DOHH2 (cell line): ENCODE measurements at regions not wholly inside any gene's neighbourhood (a gene's known extent, or its start where the extent isn't known, plus 50 kb on each side); places are given as distances from the start of the nearest gene placed in this dataset.

Experiments
- H3F3A ChIP-seq: fragments of 200-600 bp; sonication (generic), shearing (Covaris generic); 2 replicates; pipeline ENCODE4 v1.6.0; 2016; ENCODE audit warnings: antibody characterized with exemption, mild to moderate bottlenecking; ENCODE audit not compliant: control insufficient read depth, insufficient read depth
- H3K27ac ChIP-seq: fragments of 200-600 bp; sonication (generic); 2 replicates; pipeline ENCODE4 v1.5.1; 2014; ENCODE audit warnings: low read depth, mild to moderate bottlenecking, low read length, moderate library complexity
- H3K27me3 ChIP-seq: fragments of 200-600 bp; sonication (generic); 2 replicates; pipeline ENCODE4 v1.6.1; 2014; ENCODE audit warnings: mild to moderate bottlenecking, low read length, mixed read lengths; ENCODE audit not compliant: control insufficient read depth
- H3K36me3 ChIP-seq: fragments of 200-600 bp; sonication (generic); 2 replicates; pipeline ENCODE4 v1.6.1; 2014; ENCODE audit warnings: mild to moderate bottlenecking, low read length, moderate library complexity, mixed read lengths; ENCODE audit not compliant: control insufficient read depth
- H3K4me1 ChIP-seq: fragments of 200-600 bp; sonication (generic); 2 replicates; pipeline ENCODE4 v1.6.1; 2014; ENCODE audit warnings: mild to moderate bottlenecking, low read length, mixed read lengths; ENCODE audit not compliant: control insufficient read depth
- H3K4me2 ChIP-seq: fragments of 200-600 bp; sonication (generic); 2 replicates; pipeline ENCODE4 v1.6.0; 2014; ENCODE audit warnings: mild to moderate bottlenecking, low read length, moderate library complexity
- H3K4me3 ChIP-seq: fragments of 200-600 bp; sonication (generic); 2 replicates; pipeline ENCODE4 v1.5.1; 2014; ENCODE audit warnings: mild to moderate bottlenecking, low read length, mixed read lengths
- H3K79me2 ChIP-seq: fragments of 200-600 bp; sonication (generic); 2 replicates; pipeline ENCODE4 v1.6.1; 2014; ENCODE audit warnings: mild to moderate bottlenecking, low read length, mixed read lengths; ENCODE audit not compliant: control insufficient read depth
- H3K9me2 ChIP-seq: fragments of 200-600 bp; sonication (generic); replicated peaks from 2 replicates; pipeline ENCODE4 v1.6.1; 2014; ENCODE audit warnings: mild to moderate bottlenecking, low read length, mixed read lengths; ENCODE audit not compliant: control insufficient read depth
- H3K9me3 ChIP-seq: fragments of 200-600 bp; sonication (generic); 2 replicates; pipeline ENCODE4 v1.6.1; 2014; ENCODE audit warnings: antibody characterized with exemption, low read length, mixed read lengths; ENCODE audit not compliant: control insufficient read depth, insufficient read depth
- H4K20me1 ChIP-seq: fragments of 200-600 bp; sonication (generic); 2 replicates; pipeline ENCODE4 v1.6.0; 2014; ENCODE audit warnings: low read depth, mild to moderate bottlenecking, antibody characterized with exemption, low read length, moderate library complexity; ENCODE audit not compliant: control insufficient read depth, insufficient read depth
- CTCF ChIP-seq: fragments of 200-600 bp; sonication (generic); IDR thresholded peaks from one replicate; pipeline ENCODE4 v1.5.1; 2014; ENCODE audit warnings: antibody characterized with exemption, mild to moderate bottlenecking, low read depth, low read length; ENCODE audit not compliant: poor library complexity, severe bottlenecking
- EZH2phosphoT487 ChIP-seq: fragments of 200-600 bp; sonication (generic); IDR thresholded peaks from 2 replicates; pipeline ENCODE4 v1.6.1; 2017; ENCODE audit warnings: borderline replicate concordance, mild to moderate bottlenecking, antibody characterized with exemption, low read length, moderate library complexity, mixed read lengths

GRCh38 chr2:41965909-41966295 is 81.9 kb upstream of the PKDCC start:
- H3K27ac ChIP-seq, result no peak overlapping the region
- TF ChIP-seq EZH2phosphoT487 (no peak), CTCF (no peak)
- H3K27me3 ChIP-seq, result no peaks in the 10 kb centered on the region; the same call in 1 of the 2 replicates
- H4K20me1 ChIP-seq, result no peaks in the 10 kb centered on the region
- no peaks in the 10 kb centered on the region for H3F3A ChIP-seq
- no peaks in the 10 kb centered on the region for H3K9me2 ChIP-seq
- no peak overlapping the region for H3K4me2 ChIP-seq
- H3K4me1 ChIP-seq, result no peaks in the 10 kb centered on the region
- no peaks in the 10 kb centered on the region for H3K79me2 ChIP-seq
- no peak overlapping the region for H3K4me3 ChIP-seq
- H3K9me3 ChIP-seq, result no peaks in the 10 kb centered on the region
- no peaks in the 10 kb centered on the region for H3K36me3 ChIP-seq

GRCh38 chr2:41966431-41966893 is 81.4 kb upstream of the PKDCC start:
- Histone ChIP-seq H3K4me2 (no peak overlapping the region), H3K27me3 (no peaks in the 10 kb centered on the region; the same call in 1 of the 2 replicates), H3K79me2 (no peaks in the 10 kb centered on the region), H3F3A (no peaks in the 10 kb centered on the region), H4K20me1 (no peaks in the 10 kb centered on the region), H3K9me2 (no peaks in the 10 kb centered on the region), H3K27ac (no peak overlapping the region), H3K9me3 (no peaks in the 10 kb centered on the region), H3K36me3 (no peaks in the 10 kb centered on the region), H3K4me1 (no peaks in the 10 kb centered on the region), H3K4me3 (no peak overlapping the region)
- no peak for TF ChIP-seq CTCF
- no peak for TF ChIP-seq EZH2phosphoT487

- H3K4me2 ChIP-seq, result no peak overlapping the region
- no peaks in the 10 kb centered on the region for H3F3A ChIP-seq
- H3K4me3 ChIP-seq, result no peak overlapping the region
- no peak for TF ChIP-seq CTCF
- H3K4me1 ChIP-seq, result no peaks in the 10 kb centered on the region
- H3K9me3 ChIP-seq, result no peaks in the 10 kb centered on the region
- no peaks in the 10 kb centered on the region for H3K9me2 ChIP-seq
- H3K36me3 ChIP-seq, result no peaks in the 10 kb centered on the region
- H3K79me2 ChIP-seq, result no peaks in the 10 kb centered on the region
- H4K20me1 ChIP-seq, result no peaks in the 10 kb centered on the region
- H3K27me3 ChIP-seq, result no peaks in the 10 kb centered on the region; the same call in 1 of the 2 replicates
- H3K27ac ChIP-seq, result no peak overlapping the region
These were observed 80.9 kb upstream of the PKDCC start for GRCh38 chr2:41966920-41967319.
